Gastroesophageal sphincter (tissue), 3 donors: ENCODE measurements at regions not wholly inside any gene's neighbourhood (a gene's known extent, or its start where the extent isn't known, plus 50 kb on each side); places are given as distances from the start of the nearest gene placed in this dataset.

Experiments used
- CTCF ChIP-seq, 4 experiments: fragments of 200-600 bp in 2 of 4; fragments of 450-650 bp in 2 of 4; sonication (generic) in 1 of 4; IDR thresholded peaks; one replicate each; pipeline ENCODE4 v1.5.1; 2017 to 2019; ENCODE audit warnings: antibody characterized with exemption in 4 of 4, mild to moderate bottlenecking in 2 of 4, moderate library complexity in 2 of 4
- EP300 ChIP-seq: sonication (generic); formaldehyde crosslinking; IDR thresholded peaks from one replicate; pipeline ENCODE4 v1.6.1; 2017; ENCODE audit warnings: antibody characterized with exemption, mild to moderate bottlenecking
- POLR2A ChIP-seq, 2 donors: fragments of 450-650 bp; IDR thresholded peaks; one replicate each; pipeline ENCODE4 v1.6.1; 2017; ENCODE audit warnings: antibody characterized with exemption in 2 of 2, mild to moderate bottlenecking in 2 of 2, moderate library complexity in 1 of 2
- POLR2AphosphoS5 ChIP-seq: sonication (generic); formaldehyde crosslinking; IDR thresholded peaks from one replicate; pipeline ENCODE4 v1.6.1; 2017; ENCODE audit warnings: antibody characterized with exemption

- TF ChIP-seq CTCF (IDR thresholded peaks at IDR 0.05) (no peak), POLR2A (IDR thresholded peaks at IDR 0.05) (no peak), POLR2AphosphoS5 (peak; percentile 53), EP300 (no peak)
These were observed 50.5 kb upstream of the SH3PXD2B start for GRCh38 chr5:172504701-172505402.
